WERI-Rb-1 (cell line): ENCODE measurements at regions not wholly inside any gene's neighbourhood (a gene's known extent, or its start where the extent isn't known, plus 50 kb on each side); places are given as distances from the start of the nearest gene placed in this dataset.
A peak's percentile ranks its signal among the peaks of the same experiment; 100 is the strongest.

Experiments
- DNase-seq: peaks from one replicate; pipeline ENCODE4 v3.0.0-alpha.2; 2020
- H3K27ac ChIP-seq: fragments of 250-450 bp; sonication (Bioruptor Pico); 2 replicates; pipeline ENCODE4 v1.5.1; 2020; ENCODE audit warnings: mild to moderate bottlenecking, moderate library complexity
- H3K27me3 ChIP-seq: fragments of 250-450 bp; sonication (Bioruptor Pico); 2 replicates; pipeline ENCODE4 v1.5.1; 2021; ENCODE audit warnings: mild to moderate bottlenecking, low read depth, moderate library complexity; ENCODE audit not compliant: insufficient read depth, severe bottlenecking
- H3K36me3 ChIP-seq: fragments of 250-450 bp; sonication (Bioruptor Pico); 2 replicates; pipeline ENCODE4 v1.5.1; 2020; ENCODE audit warnings: mild to moderate bottlenecking, moderate library complexity
- H3K4me3 ChIP-seq: 2 replicates; pipeline ENCODE4 v1.5.1; 2011; ENCODE audit warnings: low read depth, mild to moderate bottlenecking, control low read depth, low read length
- H3K9me3 ChIP-seq: fragments of 250-450 bp; sonication (Bioruptor Pico); 2 replicates; pipeline ENCODE4 v1.5.1; 2021; ENCODE audit warnings: mild to moderate bottlenecking, moderate library complexity; ENCODE audit not compliant: severe bottlenecking
- TF ChIP-seq, protein P1 (sequence below): IDR thresholded peaks from 2 replicates; pipeline ENCODE4 v1.5.1; 2011; ENCODE audit warnings: low read depth, mild to moderate bottlenecking, control low read depth, inconsistent platforms, low read length

DNA sequence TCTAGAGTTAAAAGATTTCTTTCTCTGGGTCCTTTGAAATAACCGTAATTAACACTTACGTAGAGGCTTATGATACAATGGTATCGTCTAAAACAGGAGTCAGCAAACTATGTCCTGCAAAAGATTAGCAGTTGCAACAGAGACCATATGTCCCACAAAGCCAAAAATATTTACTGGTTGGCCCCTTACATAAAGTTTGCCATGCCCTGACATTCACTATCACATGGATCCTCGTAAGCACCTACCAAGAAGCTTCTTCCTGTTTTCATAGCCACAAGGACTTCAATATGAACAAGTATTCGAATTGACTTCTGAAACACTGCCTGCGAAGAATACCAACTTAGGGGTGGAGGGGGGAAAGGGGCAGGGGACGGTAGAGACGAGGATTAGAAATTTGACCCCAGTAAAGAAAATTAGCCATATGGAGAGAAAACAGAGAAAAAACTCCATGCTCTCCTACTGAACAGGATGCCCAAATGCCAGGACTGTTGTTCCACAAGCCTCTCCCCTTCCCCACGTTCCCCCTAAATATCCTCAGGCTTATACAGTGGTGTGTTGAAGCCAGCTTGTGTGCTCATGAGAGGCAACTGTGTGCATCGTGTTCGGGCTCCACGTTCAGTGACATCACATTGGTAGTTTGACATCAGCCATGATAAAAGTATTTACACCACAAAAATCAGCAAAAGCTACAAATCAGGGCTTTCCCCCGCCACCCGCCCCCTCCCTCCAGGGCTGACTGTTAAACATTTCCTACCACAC lies 144.1 kb upstream of the HES1 start:
- Histone ChIP-seq H3K36me3 (no peaks in the 10 kb centered on the region), H3K27ac (no peak overlapping the region), H3K4me3 (no peak overlapping the region), H3K27me3 (no peaks in the 10 kb centered on the region), H3K9me3 (no peaks in the 10 kb centered on the region)
- no peak for DNase-seq
- TF ChIP-seq, protein P1, sequence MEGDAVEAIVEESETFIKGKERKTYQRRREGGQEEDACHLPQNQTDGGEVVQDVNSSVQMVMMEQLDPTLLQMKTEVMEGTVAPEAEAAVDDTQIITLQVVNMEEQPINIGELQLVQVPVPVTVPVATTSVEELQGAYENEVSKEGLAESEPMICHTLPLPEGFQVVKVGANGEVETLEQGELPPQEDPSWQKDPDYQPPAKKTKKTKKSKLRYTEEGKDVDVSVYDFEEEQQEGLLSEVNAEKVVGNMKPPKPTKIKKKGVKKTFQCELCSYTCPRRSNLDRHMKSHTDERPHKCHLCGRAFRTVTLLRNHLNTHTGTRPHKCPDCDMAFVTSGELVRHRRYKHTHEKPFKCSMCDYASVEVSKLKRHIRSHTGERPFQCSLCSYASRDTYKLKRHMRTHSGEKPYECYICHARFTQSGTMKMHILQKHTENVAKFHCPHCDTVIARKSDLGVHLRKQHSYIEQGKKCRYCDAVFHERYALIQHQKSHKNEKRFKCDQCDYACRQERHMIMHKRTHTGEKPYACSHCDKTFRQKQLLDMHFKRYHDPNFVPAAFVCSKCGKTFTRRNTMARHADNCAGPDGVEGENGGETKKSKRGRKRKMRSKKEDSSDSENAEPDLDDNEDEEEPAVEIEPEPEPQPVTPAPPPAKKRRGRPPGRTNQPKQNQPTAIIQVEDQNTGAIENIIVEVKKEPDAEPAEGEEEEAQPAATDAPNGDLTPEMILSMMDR: no peak

DNA sequence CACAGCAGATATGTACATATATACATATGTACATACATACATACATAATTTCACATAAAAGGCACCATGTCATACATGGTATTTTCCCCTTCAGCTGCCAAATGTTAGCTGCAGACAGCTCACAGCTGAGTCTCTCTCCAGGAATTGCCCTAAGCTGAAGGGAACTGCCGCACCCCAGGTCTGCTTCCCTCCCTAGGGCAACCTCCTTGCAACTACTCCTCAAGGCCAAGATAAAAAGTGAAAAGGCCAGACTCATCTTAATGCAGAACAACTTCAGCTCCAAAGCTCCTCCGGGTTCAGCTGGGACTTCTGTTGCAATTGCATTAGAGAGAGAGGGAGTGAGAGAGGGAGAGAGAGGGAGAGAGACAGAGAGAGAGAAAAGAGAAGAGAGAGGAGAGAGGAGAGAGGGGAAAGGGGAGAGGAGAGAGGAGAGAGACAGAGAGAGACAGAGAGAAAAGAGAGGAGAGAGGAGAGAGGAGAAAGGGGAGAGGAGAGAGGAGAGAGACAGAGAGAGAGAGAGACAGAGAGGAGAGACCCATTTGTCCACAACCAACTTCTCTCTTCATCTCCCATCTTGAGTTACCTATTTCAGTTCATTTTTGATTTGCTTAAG lies 143.4 kb upstream of the HES1 start:
- H3K36me3 ChIP-seq: no peaks in the 10 kb centered on the region
- H3K4me3 ChIP-seq: no peak overlapping the region
- H3K9me3 ChIP-seq: no peaks in the 10 kb centered on the region
- H3K27ac ChIP-seq: no peak overlapping the region
- no peak for DNase-seq
- no peaks in the 10 kb centered on the region for H3K27me3 ChIP-seq
- TF ChIP-seq, protein P1: no peak

DNA sequence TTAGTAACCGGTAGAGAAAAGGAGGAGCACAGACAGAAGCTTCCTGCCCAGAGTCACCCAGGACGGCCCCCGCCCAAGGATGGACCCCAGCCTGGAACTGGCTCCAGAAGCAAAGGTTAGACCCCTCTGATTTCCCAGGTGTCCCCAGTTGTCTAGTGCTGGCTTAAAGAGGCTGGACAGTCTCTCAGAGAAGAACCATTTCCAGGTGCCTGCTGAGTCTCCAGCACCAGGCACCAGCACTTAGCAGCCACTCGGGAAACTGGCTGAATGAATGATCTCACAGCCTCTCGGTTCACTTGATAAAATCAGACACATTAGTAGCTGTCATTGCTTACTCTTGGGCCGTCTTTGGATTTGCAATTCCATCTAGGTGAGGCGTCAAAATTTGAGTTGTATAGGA lies 139.7 kb upstream of the HES1 start:
- Histone ChIP-seq H3K27me3 (no peaks in the 10 kb centered on the region), H3K27ac (no peak overlapping the region), H3K4me3 (no peak overlapping the region), H3K9me3 (no peaks in the 10 kb centered on the region), H3K36me3 (no peaks in the 10 kb centered on the region)
- TF ChIP-seq, protein P1: no peak
- no peak for DNase-seq

DNA sequence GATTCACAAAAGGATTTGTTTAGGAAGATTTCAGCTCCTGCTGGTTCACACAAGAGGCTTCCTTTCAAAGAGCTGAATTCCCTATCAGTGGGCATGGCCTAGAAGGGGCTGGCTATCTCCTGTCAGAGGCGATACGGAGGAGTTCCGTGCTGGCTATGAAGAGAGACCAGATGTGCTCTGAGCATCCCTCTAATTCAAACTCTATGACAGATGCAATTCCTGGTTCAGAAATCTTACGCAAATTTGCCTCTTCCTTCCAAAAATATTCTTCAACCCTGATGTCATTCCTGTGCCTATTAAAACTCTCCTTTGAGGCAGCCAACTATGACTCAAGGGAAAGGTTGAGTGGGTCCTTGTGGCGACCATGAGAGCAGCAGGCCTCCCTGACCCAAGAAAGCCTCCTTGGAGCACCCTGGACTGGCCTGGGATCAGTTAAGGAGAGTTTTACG lies 139.3 kb upstream of the HES1 start:
- Histone ChIP-seq H3K9me3 (no peaks in the 10 kb centered on the region), H3K27me3 (no peaks in the 10 kb centered on the region), H3K4me3 (no peak overlapping the region), H3K36me3 (no peaks in the 10 kb centered on the region), H3K27ac (no peak overlapping the region)
- TF ChIP-seq, protein P1: no peak
- no peak for DNase-seq

DNA sequence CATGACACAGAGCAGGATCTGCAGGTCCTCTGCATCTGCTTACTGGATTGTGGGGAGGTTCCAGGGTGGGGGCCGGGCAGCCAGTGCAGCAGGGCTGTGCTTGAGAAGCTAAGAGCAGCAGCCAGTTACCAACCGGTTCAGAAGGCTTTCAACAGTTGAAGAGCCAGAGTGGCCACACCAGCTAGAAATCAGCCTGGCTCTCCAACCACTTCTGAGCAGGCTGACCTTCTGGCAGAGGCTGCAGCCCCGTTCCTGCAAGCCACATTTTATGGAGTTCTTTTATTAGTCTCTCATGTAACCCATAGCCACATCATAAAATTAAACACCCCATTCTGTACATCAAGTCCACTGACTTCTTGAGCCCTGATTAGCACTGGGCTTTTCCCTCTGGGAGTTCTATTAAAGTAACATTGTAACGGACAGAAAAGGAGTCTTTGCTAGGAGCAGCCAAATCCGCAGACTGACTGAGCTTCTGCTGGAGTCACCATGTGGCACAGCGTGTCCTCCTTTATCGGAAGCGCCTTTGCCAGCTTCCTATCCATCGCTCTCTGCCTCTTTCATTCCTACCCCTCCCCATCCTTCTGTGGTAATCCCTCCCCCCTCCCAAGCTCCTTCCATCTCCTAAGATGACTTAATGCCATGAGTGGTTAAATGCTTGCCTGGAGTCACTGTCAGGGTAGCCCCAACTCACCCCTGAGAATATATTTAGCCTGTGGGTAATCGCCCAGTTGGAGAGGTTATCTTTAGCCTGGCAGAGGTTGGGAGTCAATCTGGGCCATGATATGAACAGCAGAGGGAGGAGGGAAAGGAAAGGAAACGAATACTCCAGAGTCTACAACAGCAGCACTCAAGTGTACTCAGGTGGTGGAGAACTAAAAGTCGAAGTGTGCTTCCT lies 138.5 kb upstream of the HES1 start:
- H3K27ac ChIP-seq: no peak overlapping the region
- H3K4me3 ChIP-seq: no peak overlapping the region
- DNase-seq: peak; percentile 58
- no peaks in the 10 kb centered on the region for H3K36me3 ChIP-seq
- TF ChIP-seq, protein P1: no peak
- H3K9me3 ChIP-seq: no peaks in the 10 kb centered on the region
- no peaks in the 10 kb centered on the region for H3K27me3 ChIP-seq
